Endothelial cell of umbilical vein (primary cell): ENCODE measurements at regions not wholly inside any gene's neighbourhood (a gene's known extent, or its start where the extent isn't known, plus 50 kb on each side); places are given as distances from the start of the nearest gene placed in this dataset.

Experiments used
- BruUV-seq: library from RNA; stranded (reverse); fragments of 400-500 nt; replicated peaks from 2 replicates; lab custom pipeline; 2021; lab: Mats Ljungman, UMichigan
- CTCF ChIA-PET: fragments of 300-600, 350-600 bp; sonication (Branson Sonifier 250); formaldehyde crosslinking; loops from one replicate; lab custom pipeline; 2021; ENCODE audit warnings: antibody characterized with exemption, inconsistent platforms; lab: Charles Lee
- POLR2A ChIA-PET: fragments of 300-600, 350-600 bp; sonication (Branson Sonifier 250); formaldehyde crosslinking; loops from one replicate; lab custom pipeline; 2021; ENCODE audit warnings: antibody characterized with exemption, inconsistent platforms; lab: Charles Lee
- DNase-seq: peaks from one replicate; pipeline ENCODE4 v3.0.0-alpha.2; 2011; ENCODE audit warnings: low read depth, low spot score
- FAIRE-seq: peaks from 2 replicates; lab custom pipeline; 2011; peaks lifted over from hg19 to GRCh38; lab: Jason Lieb, UNC
- H2AFZ ChIP-seq: 2 replicates; pipeline ENCODE4 v1.6.0; 2012; ENCODE audit warnings: low read depth, low read length, control low read depth, inconsistent platforms
- H3K27ac ChIP-seq: 2 replicates; pipeline ENCODE4 v1.5.1; 2011; ENCODE audit warnings: low read depth, mild to moderate bottlenecking, control low read depth, low read length, moderate library complexity; ENCODE audit not compliant: insufficient read depth
- H3K27me3 ChIP-seq, 2 experiments: 2 replicates each; pipeline versions ENCODE4 v1.6.0 to v1.6.1; 2011; ENCODE audit warnings: low read length in 2 of 2, mixed read lengths in 1 of 2; ENCODE audit not compliant: control insufficient read depth in 2 of 2, insufficient read depth in 2 of 2
- H3K36me3 ChIP-seq, 2 experiments: 2 replicates in 1 of 2; 3 replicates in 1 of 2; pipeline ENCODE4 v1.5.1; 2011; ENCODE audit warnings: low read length in 2 of 2, mild to moderate bottlenecking in 1 of 2, moderate library complexity in 1 of 2; ENCODE audit not compliant: control insufficient read depth in 2 of 2, insufficient read depth in 2 of 2; ENCODE audit errors: extremely low read depth in 1 of 2
- H3K4me1 ChIP-seq: 3 replicates; pipeline ENCODE4 v1.5.1; 2011; ENCODE audit warnings: mild to moderate bottlenecking, low read length; ENCODE audit not compliant: control insufficient read depth, insufficient read depth; ENCODE audit errors: extremely low read depth
- H3K4me2 ChIP-seq: 2 replicates; pipeline ENCODE4 v1.6.1; 2011; ENCODE audit warnings: low read length, control low read depth, mixed read lengths; ENCODE audit not compliant: insufficient read depth
- H3K4me3 ChIP-seq, 3 experiments: fragments of 200-600 bp in 1 of 3; sonication (generic), shearing (Covaris generic) in 1 of 3; replicated peaks in 1 of 3; 2 replicates each; pipeline ENCODE4 v1.5.1; 2011 to 2016; ENCODE audit warnings: control low read depth in 3 of 3, low read length in 3 of 3, mild to moderate bottlenecking in 2 of 3, inconsistent platforms in 1 of 3, low read depth in 1 of 3, moderate library complexity in 1 of 3; ENCODE audit not compliant: insufficient read depth in 1 of 3
- H3K79me2 ChIP-seq: 2 replicates; pipeline ENCODE4 v1.6.0; 2012; ENCODE audit warnings: low read length, inconsistent platforms; ENCODE audit not compliant: control insufficient read depth, insufficient read depth
- H3K9ac ChIP-seq: replicated peaks from 2 replicates; pipeline ENCODE3; 2011; ENCODE audit warnings: low read length, control low read depth; ENCODE audit not compliant: insufficient read depth; ENCODE audit errors: extremely low read depth
- H3K9me1 ChIP-seq: replicated peaks from 3 replicates; pipeline ENCODE4 v1.6.0; 2011; ENCODE audit warnings: mild to moderate bottlenecking, low read length; ENCODE audit not compliant: control insufficient read depth, insufficient read depth; ENCODE audit errors: extremely low read depth
- H3K9me3 ChIP-seq: replicated peaks from 2 replicates; pipeline ENCODE4 v1.5.1; 2012; ENCODE audit warnings: low read length, inconsistent platforms; ENCODE audit not compliant: control insufficient read depth, insufficient read depth
- H4K20me1 ChIP-seq: replicated peaks from 2 replicates; pipeline ENCODE3; 2011; ENCODE audit warnings: mild to moderate bottlenecking, low read length; ENCODE audit not compliant: control insufficient read depth, insufficient read depth; ENCODE audit errors: extremely low read depth
- CTCF ChIP-seq, 2 donors: IDR thresholded peaks; 1 replicate in 1 of 2; 2 replicates in 1 of 2; pipeline ENCODE4 v1.5.1; 2011; ENCODE audit warnings: low read length in 2 of 2, mild to moderate bottlenecking in 2 of 2, moderate library complexity in 2 of 2, control low read depth in 1 of 2, inconsistent platforms in 1 of 2, low read depth in 1 of 2; ENCODE audit not compliant: insufficient read depth in 1 of 2; ENCODE audit errors: extremely low read depth in 1 of 2
- EZH2 ChIP-seq: IDR thresholded peaks from 2 replicates; pipeline ENCODE4 v1.6.1; 2012; ENCODE audit warnings: borderline replicate concordance, low read depth, mild to moderate bottlenecking, moderate library complexity, low read length, inconsistent platforms; ENCODE audit not compliant: severe bottlenecking
- FOS ChIP-seq: IDR thresholded peaks from 2 replicates; pipeline ENCODE4 v1.6.1; 2011; ENCODE audit warnings: mild to moderate bottlenecking, low read length, moderate library complexity, borderline replicate concordance; ENCODE audit not compliant: insufficient read depth
- GATA2 ChIP-seq: IDR thresholded peaks from 2 replicates; pipeline ENCODE4 v1.7.0; 2011; ENCODE audit warnings: low read depth, mild to moderate bottlenecking, moderate library complexity, mixed read lengths, low read length; ENCODE audit not compliant: insufficient read length, insufficient read depth
- JUN ChIP-seq: IDR thresholded peaks from 2 replicates; pipeline ENCODE4 v1.6.1; 2011; ENCODE audit warnings: borderline replicate concordance, low read depth; ENCODE audit not compliant: insufficient read length, insufficient read depth
- MAX ChIP-seq: IDR thresholded peaks from 2 replicates; pipeline ENCODE4 v1.6.1; 2011; ENCODE audit not compliant: insufficient read depth, insufficient read length
- MYC ChIP-seq: IDR thresholded peaks from one replicate; pipeline ENCODE4 v1.6.1; 2011; ENCODE audit warnings: mild to moderate bottlenecking, low read depth, low read length
- POLR2A ChIP-seq: IDR thresholded peaks from 2 replicates; pipeline ENCODE4 v1.6.1; 2012; ENCODE audit warnings: low read depth, mild to moderate bottlenecking, control low read depth, low read length
- POLR2AphosphoS5 ChIP-seq: IDR thresholded peaks from 2 replicates; pipeline ENCODE4 v1.6.1; 2012; ENCODE audit warnings: low read depth, mild to moderate bottlenecking, control low read depth, low read length, moderate library complexity; ENCODE audit not compliant: insufficient read depth
- dilution Hi-C: fragments of 300-500 bp; cut with MboI; formaldehyde crosslinking; loops from one replicate; pipeline ENCODE4 v1.15.0; 2019; ENCODE audit warnings: low sequenced_read_pairs; ENCODE audit not compliant: extremely low pct_ligation_motif_present
- intact Hi-C: fragments of 100-400 bp; cut with micrococcal nuclease; formaldehyde crosslinking; loops from one replicate; pipeline ENCODE4 v1.10.0; 2022

GRCh38 chr3:146685050-146685814 lies 80.1 kb upstream of the PLSCR5 start:
- DNase-seq (no peak), FAIRE-seq (no peak)
- no peaks in the 10 kb centered on the region for H4K20me1 ChIP-seq
- BruUV-seq = no TSS peak
- intact Hi-C loops = no loop called here
- dilution Hi-C loops = no loop called here
- no peaks in the 10 kb centered on the region for H3K27me3 ChIP-seq
- H3K4me3 ChIP-seq = no peak overlapping the region
- H3K4me1 ChIP-seq = no peaks in the 10 kb centered on the region
- POLR2A ChIA-PET = no interaction called here
- no peak for TF ChIP-seq EZH2
- TF ChIP-seq CTCF (IDR thresholded peaks at IDR 0.05; ENCODE audit: extremely low read depth in 1 of 2, insufficient read depth in 1 of 2, low read depth in 1 of 2, low read length in 2 of 2) = no peak
- TF ChIP-seq MAX = no peak
- no peak for TF ChIP-seq JUN
- TF ChIP-seq FOS = no peak
- no peak for TF ChIP-seq GATA2
- TF ChIP-seq POLR2A = no peak
- no peak for TF ChIP-seq POLR2AphosphoS5
- no peak for TF ChIP-seq MYC
- no peaks in the 10 kb centered on the region for H3K9me3 ChIP-seq
- CTCF ChIA-PET = no interaction called here
- H3K79me2 ChIP-seq = no peaks in the 10 kb centered on the region
- H3K4me2 ChIP-seq = no peak overlapping the region
- H3K9me1 ChIP-seq = no peaks in the 10 kb centered on the region
- no peak overlapping the region for H3K27ac ChIP-seq
- H3K36me3 ChIP-seq = no peaks in the 10 kb centered on the region
- H3K9ac ChIP-seq = no peak overlapping the region
- no peak overlapping the region for H2AFZ ChIP-seq
